Mesodermal cell (in vitro differentiated cells): ENCODE measurements at regions not wholly inside any gene's neighbourhood (a gene's known extent, or its start where the extent isn't known, plus 50 kb on each side); places are given as distances from the start of the nearest gene placed in this dataset.

Experiments
- H3K27ac ChIP-seq: 2 replicates; pipeline ENCODE4 v1.7.0; 2013; ENCODE audit warnings: mild to moderate bottlenecking, low read depth, low read length, moderate library complexity; ENCODE audit not compliant: severe bottlenecking
- H3K36me3 ChIP-seq: 2 replicates; pipeline ENCODE4 v1.7.1; 2013; ENCODE audit warnings: mild to moderate bottlenecking, low read length, moderate library complexity; ENCODE audit not compliant: control insufficient read depth, insufficient read depth
- H3K4me1 ChIP-seq: one replicate; pipeline ENCODE4 v1.7.1; 2013; ENCODE audit warnings: mild to moderate bottlenecking, low read length; ENCODE audit not compliant: insufficient read depth, control insufficient read depth, poor library complexity, severe bottlenecking
- H3K4me3 ChIP-seq: 2 replicates; pipeline ENCODE4 v1.7.0; 2013; ENCODE audit warnings: low read length, control low read depth, mild to moderate bottlenecking; ENCODE audit not compliant: insufficient read depth, poor library complexity, severe bottlenecking; ENCODE audit errors: extremely low read depth
- H3K9me3 ChIP-seq: 2 replicates; pipeline ENCODE4 v1.7.1; 2013; ENCODE audit warnings: mild to moderate bottlenecking, low read length, moderate library complexity; ENCODE audit not compliant: control insufficient read depth
- WGBS, 2 experiments: methylation state at CpG; one replicate each; pipeline ENCODE4 v1.1.5; 2013; ENCODE audit warnings: missing lambda C conversion rate in 2 of 2; ENCODE audit not compliant: insufficient coverage in 2 of 2; 5-methylcytosine and 5-hydroxymethylcytosine counted together

DNA sequence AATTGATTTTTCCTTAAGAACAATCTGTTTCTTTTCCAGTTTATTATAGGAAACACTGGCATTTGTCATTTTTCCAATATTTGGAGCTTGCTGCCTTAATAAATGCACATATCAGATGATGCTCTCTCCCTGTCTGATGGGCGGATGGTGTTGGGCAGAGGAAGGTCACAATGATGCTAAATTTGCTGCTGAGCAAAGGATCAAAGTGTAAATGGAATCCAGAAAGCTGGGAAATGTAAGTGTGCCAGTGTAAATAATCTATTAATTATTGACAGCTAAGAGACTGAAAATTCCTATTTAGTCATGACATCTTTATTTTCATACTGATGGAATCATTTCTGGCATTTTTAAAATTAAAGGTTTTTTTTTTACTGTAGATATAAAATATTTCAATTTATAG, 243.2 kb downstream of the PTBP2 start:
- no peak overlapping the region for H3K27ac ChIP-seq

DNA sequence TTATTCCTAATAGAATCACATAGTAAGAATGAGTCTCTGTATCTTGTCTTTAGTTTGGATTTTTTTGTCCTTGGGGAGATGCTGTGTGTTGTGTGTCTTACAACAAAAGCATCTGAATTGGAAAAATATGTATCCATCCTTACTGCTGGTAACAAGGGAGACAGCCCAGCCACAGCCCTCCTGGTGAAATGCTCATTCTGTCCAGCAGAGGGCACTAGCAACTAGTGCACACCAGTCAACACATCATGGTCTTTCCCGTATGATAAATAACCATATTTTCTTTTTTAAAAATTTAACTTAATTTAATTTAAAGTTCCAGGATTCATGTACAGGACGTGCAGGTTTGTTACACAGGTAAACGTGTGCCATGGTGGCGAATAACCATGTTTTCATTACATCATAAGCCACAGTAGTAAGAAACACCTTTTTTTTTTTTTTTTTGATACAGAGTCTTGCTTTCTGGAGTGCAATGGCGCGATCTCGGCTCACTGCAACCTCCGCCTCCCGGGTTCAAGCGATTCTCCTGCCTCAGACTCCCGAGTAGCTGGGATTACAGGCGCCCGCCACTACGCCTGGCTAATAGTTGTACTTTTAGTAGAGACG, 245.1 kb downstream of the PTBP2 start:
- no peaks in the 10 kb centered on the region for H3K36me3 ChIP-seq
- no peak overlapping the region for H3K4me3 ChIP-seq
- H3K4me1 ChIP-seq: no peaks in the 10 kb centered on the region
- WGBS, 2 experiments: 60 to 94% methylated on average over 5 to 9 of the region's 15 CpGs
- H3K27ac ChIP-seq: no peak overlapping the region
- H3K9me3 ChIP-seq: no peaks in the 10 kb centered on the region

More for the DNA sequence above, 243.2 kb downstream of the PTBP2 start:
- Histone ChIP-seq H3K9me3 (no peaks in the 10 kb centered on the region), H3K4me3 (no peak overlapping the region), H3K4me1 (no peaks in the 10 kb centered on the region), H3K36me3 (no peaks in the 10 kb centered on the region)
- 100% methylated on average over 1 of the region's 1 CpG; no CpG with 5 or more reads in 1 of the 2 experiments for WGBS, 2 experiments

DNA sequence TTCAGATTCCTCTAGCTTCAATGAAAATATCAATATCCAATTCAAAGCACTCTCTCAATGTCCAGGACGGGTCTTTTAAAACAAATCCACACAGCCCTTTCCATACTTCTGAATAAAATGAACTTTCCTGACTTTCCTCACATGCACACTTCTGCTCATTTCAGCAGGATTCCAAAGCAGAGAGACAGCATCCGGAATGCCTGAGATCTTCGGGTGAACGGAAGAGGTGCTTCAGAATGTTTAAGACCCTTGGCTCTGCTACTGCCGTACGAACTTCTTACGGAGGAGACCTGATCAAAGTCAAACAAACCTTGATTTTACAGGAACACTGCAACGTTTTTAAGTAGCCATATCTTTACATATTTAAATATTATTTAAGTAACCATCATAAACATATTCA, 245.7 kb downstream of the PTBP2 start:
- WGBS, 2 experiments: 83 to 96% methylated on average over 4 to 7 of the region's 8 CpGs
- Histone ChIP-seq H3K4me3 (no peak overlapping the region), H3K27ac (no peak overlapping the region), H3K4me1 (no peaks in the 10 kb centered on the region), H3K9me3 (no peaks in the 10 kb centered on the region), H3K36me3 (no peaks in the 10 kb centered on the region)

DNA sequence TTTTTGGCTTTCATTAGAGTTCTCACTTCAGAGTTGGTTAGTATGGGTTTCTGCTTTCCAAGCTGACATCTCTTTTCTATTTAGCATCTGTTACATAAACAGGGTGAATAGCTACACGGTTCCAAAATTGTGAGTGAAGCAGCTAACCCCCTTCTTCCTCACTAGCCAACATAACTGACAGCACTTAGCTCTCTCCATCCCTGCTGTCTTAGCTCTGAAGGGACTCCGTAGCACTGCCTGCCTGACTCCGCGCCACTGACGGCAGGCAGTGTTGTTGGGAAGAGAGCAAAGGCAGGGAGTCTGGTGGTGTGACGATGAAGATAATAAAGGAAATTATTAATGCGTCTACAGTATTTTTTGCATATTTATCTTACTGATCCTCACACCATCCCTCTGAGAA, 247.0 kb downstream of the PTBP2 start:
- H3K4me3 ChIP-seq: no peak overlapping the region
- H3K27ac ChIP-seq: no peak overlapping the region
- no peaks in the 10 kb centered on the region for H3K4me1 ChIP-seq
- H3K36me3 ChIP-seq: no peaks in the 10 kb centered on the region
- 90% methylated on average over 2 of the region's 7 CpGs; no CpG with 5 or more reads in 1 of the 2 experiments for WGBS, 2 experiments
- no peaks in the 10 kb centered on the region for H3K9me3 ChIP-seq

DNA sequence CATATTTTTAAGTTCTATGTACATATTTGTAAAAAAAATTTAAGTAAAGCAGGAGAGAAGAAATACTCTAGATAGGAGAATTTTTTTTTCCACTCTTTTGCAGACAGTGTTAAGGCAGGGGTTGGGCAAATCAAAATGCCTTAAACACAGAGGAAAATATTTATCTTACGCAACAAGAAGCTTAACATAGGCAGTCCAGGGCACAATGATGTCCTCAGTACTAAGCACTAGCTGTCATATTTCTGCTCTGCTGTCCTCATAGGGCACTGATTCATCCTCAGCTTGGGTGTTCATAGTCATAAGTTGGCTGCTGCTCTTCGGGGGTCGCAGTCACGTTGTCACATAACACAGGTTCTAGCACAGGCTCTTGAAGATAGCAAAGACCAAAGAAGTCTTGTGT, 247.4 kb downstream of the PTBP2 start:
- WGBS, 2 experiments: 86 to 91% methylated on average over 4 of the region's 4 CpGs
- H3K4me1 ChIP-seq: no peaks in the 10 kb centered on the region
- H3K36me3 ChIP-seq: no peaks in the 10 kb centered on the region
- H3K4me3 ChIP-seq: no peak overlapping the region
- H3K9me3 ChIP-seq: no peaks in the 10 kb centered on the region
- H3K27ac ChIP-seq: no peak overlapping the region

DNA sequence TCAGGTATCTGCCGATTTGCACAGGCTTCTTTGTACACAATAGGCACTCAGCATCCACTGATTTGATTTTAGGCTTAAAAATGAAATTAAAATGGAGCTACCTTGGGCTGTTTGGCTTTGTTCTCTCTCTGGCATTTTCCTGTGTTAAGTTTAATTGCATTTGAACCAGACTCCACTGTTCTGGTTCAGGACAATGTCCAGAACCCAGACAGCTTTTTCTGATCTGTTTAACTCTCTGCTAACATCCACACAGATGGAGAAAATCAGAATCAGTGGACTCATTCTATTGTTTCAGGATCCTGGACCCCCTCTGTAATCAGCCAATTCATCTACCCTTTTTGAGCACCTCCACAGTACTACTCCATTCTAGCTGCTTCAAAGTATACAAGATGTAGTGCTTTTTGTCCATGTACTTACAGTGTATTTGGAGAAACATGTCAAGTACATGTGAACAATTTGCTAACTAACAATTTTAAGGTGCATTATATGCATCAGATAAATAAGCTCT, 248.1 kb downstream of the PTBP2 start:
- no peaks in the 10 kb centered on the region for H3K4me1 ChIP-seq
- WGBS, 2 experiments: 80% methylated on average over 1 of the region's 1 CpG; no CpG with 5 or more reads in 1 of the 2 experiments
- no peak overlapping the region for H3K27ac ChIP-seq
- H3K9me3 ChIP-seq: no peaks in the 10 kb centered on the region
- H3K36me3 ChIP-seq: no peaks in the 10 kb centered on the region
- no peak overlapping the region for H3K4me3 ChIP-seq

DNA sequence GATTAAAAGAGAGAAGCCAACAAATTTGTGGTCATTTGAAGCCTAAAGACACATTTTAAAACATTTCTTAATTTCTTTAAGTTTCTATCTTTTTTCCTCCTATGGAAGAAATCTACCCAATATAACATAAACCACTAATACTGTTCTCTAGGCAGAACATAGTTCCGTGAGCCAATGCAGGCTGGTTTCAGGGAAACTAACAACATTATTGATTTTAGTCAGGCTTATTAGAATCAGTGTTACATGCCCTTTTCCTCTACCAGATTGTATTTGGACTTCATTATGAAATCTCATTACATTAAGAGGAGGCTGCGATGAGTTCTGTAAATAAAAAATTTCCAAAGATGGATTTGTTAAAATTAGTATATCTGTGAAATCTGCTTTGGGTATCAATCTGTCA, 249.9 kb downstream of the PTBP2 start:
- H3K36me3 ChIP-seq: no peaks in the 10 kb centered on the region
- no peak overlapping the region for H3K27ac ChIP-seq
- H3K9me3 ChIP-seq: no peaks in the 10 kb centered on the region
- H3K4me1 ChIP-seq: no peaks in the 10 kb centered on the region
- 100% methylated on average over 1 of the region's 2 CpGs; no CpG with 5 or more reads in 1 of the 2 experiments for WGBS, 2 experiments
- no peak overlapping the region for H3K4me3 ChIP-seq

DNA sequence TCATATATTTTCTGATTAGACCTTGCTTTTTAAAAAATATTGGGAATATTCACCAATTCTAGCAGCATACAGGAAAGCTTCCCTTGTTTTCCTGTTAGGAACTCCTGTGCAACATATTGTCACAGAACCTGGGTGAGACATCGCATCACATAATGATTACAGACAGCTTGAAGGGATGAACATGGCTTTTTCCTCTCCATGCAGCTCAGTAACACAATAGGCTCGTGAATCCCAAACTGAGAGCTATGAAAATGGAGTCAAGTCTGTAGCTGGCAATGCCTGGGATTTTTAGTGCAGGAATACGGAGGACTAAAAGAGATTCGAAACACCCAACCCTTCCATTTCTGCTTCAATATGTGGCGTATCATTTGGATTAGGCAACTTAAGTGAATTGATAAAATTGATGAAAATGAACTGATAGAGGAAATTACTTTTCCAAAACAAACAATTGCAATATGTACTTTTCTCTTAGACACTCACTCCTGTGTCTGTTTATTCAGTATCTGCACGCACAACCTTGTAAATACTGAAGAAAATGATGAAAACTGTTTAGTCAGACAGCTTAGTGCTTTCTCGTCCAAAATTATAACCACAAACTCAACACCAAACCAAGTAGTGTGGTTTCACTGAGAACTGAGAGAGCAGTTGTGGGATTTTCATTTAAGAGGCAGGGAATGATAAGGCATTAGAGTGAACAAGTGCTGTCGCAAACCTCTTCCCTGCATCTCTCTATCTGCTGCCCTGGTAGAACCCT, 250.4 kb downstream of the PTBP2 start:
- Histone ChIP-seq H3K36me3 (no peaks in the 10 kb centered on the region), H3K4me3 (no peak overlapping the region), H3K9me3 (no peaks in the 10 kb centered on the region), H3K4me1 (no peaks in the 10 kb centered on the region), H3K27ac (no peak overlapping the region)
- WGBS, 2 experiments: 92% methylated on average over 2 of the region's 8 CpGs

DNA sequence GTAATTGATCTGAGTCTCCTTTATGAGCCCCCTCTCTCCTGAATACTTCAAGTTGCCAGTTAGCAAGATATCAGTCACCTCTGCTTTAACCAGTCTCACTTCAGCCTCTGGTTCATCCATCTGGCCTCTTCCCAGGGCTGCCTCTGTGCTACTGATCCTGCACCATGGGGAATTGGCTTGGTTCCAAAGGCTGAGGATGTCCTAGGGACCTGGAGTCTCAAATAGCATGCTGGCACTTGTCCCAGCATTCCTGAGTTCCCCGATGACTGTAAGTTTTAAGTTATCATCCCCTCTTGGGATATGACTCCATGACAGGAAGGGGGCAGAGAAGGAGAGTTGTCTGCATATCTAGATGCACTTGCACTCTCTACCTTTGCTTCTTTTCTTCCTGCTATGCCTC, 252.0 kb downstream of the PTBP2 start:
- Histone ChIP-seq H3K36me3 (no peaks in the 10 kb centered on the region), H3K4me1 (no peaks in the 10 kb centered on the region), H3K9me3 (no peaks in the 10 kb centered on the region), H3K27ac (no peak overlapping the region), H3K4me3 (no peak overlapping the region)
- 100% methylated on average over 1 of the region's 1 CpG; no CpG with 5 or more reads in 1 of the 2 experiments for WGBS, 2 experiments

DNA sequence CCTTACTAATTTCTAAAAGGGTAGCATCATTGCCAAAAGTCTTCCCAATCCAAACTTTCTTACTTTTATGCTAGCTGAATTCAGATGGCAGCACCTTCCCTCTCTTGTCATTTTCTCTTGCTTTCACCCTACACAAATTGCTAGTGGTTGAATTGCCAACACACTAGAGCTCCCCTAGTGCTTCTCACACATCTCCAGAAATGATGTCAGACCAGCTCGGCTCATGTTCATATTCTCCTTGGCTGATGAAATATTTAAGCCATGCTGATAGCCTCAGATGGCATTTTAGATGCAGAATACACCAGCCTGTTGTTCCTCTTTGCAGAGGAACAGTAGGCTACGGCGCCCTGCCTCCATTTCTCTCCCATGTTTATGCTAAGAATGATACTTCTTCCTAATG, 256.9 kb downstream of the PTBP2 start:
- H3K9me3 ChIP-seq: no peaks in the 10 kb centered on the region
- no peaks in the 10 kb centered on the region for H3K4me1 ChIP-seq
- H3K36me3 ChIP-seq: no peaks in the 10 kb centered on the region
- no peak overlapping the region for H3K4me3 ChIP-seq
- 83% methylated on average over 1 of the region's 3 CpGs; no CpG with 5 or more reads in 1 of the 2 experiments for WGBS, 2 experiments
- H3K27ac ChIP-seq: no peak overlapping the region

DNA sequence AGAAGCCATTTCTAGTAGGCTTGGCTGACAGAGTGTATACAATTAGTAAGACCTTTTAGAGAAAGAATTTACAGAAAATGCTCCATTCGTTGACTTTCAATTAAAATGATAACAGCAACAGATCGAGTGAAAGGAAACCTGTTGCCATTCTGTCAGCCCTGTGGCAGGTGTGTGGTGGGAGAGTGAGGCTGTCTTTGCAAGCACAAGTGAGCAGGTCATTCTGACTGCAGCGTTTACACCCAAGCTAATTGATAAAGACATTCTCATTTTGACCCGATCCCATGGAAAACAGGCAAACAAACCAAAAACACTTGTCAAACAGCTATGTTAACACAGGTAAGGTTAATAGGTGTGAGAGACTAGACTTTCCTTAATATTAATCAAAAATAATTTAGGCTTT, 257.3 kb downstream of the PTBP2 start:
- Histone ChIP-seq H3K27ac (no peak overlapping the region), H3K4me1 (no peaks in the 10 kb centered on the region), H3K9me3 (no peaks in the 10 kb centered on the region), H3K36me3 (no peaks in the 10 kb centered on the region), H3K4me3 (no peak overlapping the region)
- 71 to 89% methylated on average over 2 of the region's 4 CpGs for WGBS, 2 experiments
